OCI-LY7 (cell line): ENCODE measurements at regions not wholly inside any gene's neighbourhood (a gene's known extent, or its start where the extent isn't known, plus 50 kb on each side); places are given as distances from the start of the nearest gene placed in this dataset.
"Not testable (repeated sequence)": the region's sequence is repeated elsewhere in the genome, so short reads cannot be mapped to it uniquely, and the experiment has no call there.

ENCODE experiments used
- BruUV-seq: library from RNA; stranded (reverse); fragments of 400-500 nt; replicated peaks from 2 replicates; lab custom pipeline; 2021; lab: Mats Ljungman, UMichigan
- CTCF ChIA-PET: fragments of 300-600 bp; sonication (Branson Sonifier 250); formaldehyde crosslinking; loops from one replicate; lab custom pipeline; 2022; ENCODE audit warnings: antibody characterized with exemption; ENCODE audit not compliant: unreplicated experiment; lab: Charles Lee
- POLR2A ChIA-PET: fragments of 300-600 bp; sonication (Branson Sonifier 250); formaldehyde crosslinking; loops from one replicate; lab custom pipeline; 2022; ENCODE audit warnings: antibody characterized with exemption; lab: Charles Lee
- DNase-seq: peaks from one replicate; pipeline ENCODE4 v3.0.0-alpha.2; 2015; ENCODE audit warnings: low spot score
- H2AFZ ChIP-seq: fragments of 200-600 bp; sonication (generic), shearing (Covaris generic); 2 replicates; pipeline ENCODE4 v1.6.1; 2014; ENCODE audit warnings: mild to moderate bottlenecking, antibody characterized with exemption, low read length, moderate library complexity
- H3K27ac ChIP-seq: fragments of 200-600 bp; sonication (generic); 2 replicates; pipeline ENCODE4 v1.5.1; 2014; ENCODE audit warnings: mixed run types, low read depth, mild to moderate bottlenecking, moderate library complexity, low read length, inconsistent platforms; ENCODE audit not compliant: poor library complexity, severe bottlenecking
- H3K36me3 ChIP-seq: fragments of 200-600 bp; sonication (generic); 2 replicates; pipeline ENCODE4 v1.6.1; 2014; ENCODE audit warnings: mild to moderate bottlenecking, antibody characterized with exemption, low read length, moderate library complexity, mixed read lengths; ENCODE audit not compliant: insufficient read depth
- H3K4me1 ChIP-seq: fragments of 200-600 bp; sonication (generic); 2 replicates; pipeline ENCODE4 v1.5.1; 2014; ENCODE audit warnings: mild to moderate bottlenecking, low read length; ENCODE audit not compliant: insufficient read depth, poor library complexity, severe bottlenecking
- H3K4me2 ChIP-seq: fragments of 200-600 bp; sonication (generic); 2 replicates; pipeline ENCODE4 v1.6.1; 2014; ENCODE audit warnings: mild to moderate bottlenecking, low read length
- H3K4me3 ChIP-seq: fragments of 200-600 bp; sonication (generic); 2 replicates; pipeline ENCODE4 v1.5.1; 2014; ENCODE audit warnings: mild to moderate bottlenecking, low read depth, low read length; ENCODE audit not compliant: poor library complexity, severe bottlenecking
- H3K79me2 ChIP-seq: fragments of 200-600 bp; sonication (generic); 2 replicates; pipeline ENCODE4 v1.6.1; 2016; ENCODE audit warnings: low read depth, mild to moderate bottlenecking, low read length, moderate library complexity, mixed read lengths; ENCODE audit not compliant: insufficient read depth
- H3K9me2 ChIP-seq: fragments of 200-600 bp; sonication (generic); 2 replicates; pipeline ENCODE4 v1.6.1; 2016; ENCODE audit warnings: mild to moderate bottlenecking, low read length, mixed read lengths; ENCODE audit not compliant: insufficient read depth
- H3K9me3 ChIP-seq: fragments of 200-600 bp; sonication (generic); 2 replicates; pipeline ENCODE4 v1.6.1; 2014; ENCODE audit warnings: mild to moderate bottlenecking, mixed run types, low read length, mixed read lengths
- H4K20me1 ChIP-seq: fragments of 200-600 bp; sonication (generic); 2 replicates; pipeline ENCODE4 v1.6.1; 2014; ENCODE audit warnings: mild to moderate bottlenecking, antibody characterized with exemption, low read length, moderate library complexity, mixed read lengths; ENCODE audit not compliant: insufficient read depth
- CTCF ChIP-seq: fragments of 200-600 bp; sonication (generic); conservative IDR thresholded peaks from 2 replicates; pipeline ENCODE4 v1.5.1; 2014; ENCODE audit warnings: mild to moderate bottlenecking, antibody characterized with exemption, low read length, moderate library complexity, mixed read lengths
- EZH2phosphoT487 ChIP-seq: fragments of 200-600 bp; sonication (generic); IDR thresholded peaks from 2 replicates; pipeline ENCODE4 v1.6.1; 2018; ENCODE audit warnings: low read depth, borderline replicate concordance, mild to moderate bottlenecking, mixed run types, antibody characterized with exemption, low read length, moderate library complexity, mixed read lengths
- intact Hi-C: fragments of 100-400 bp; cut with micrococcal nuclease; formaldehyde crosslinking; loops from one replicate; pipeline ENCODE4 v1.10.0; 2022; ENCODE audit not compliant: unreplicated experiment

- CTCF ChIA-PET, result no interaction called here
- intact Hi-C loops, result no loop called here
- no TSS peak for BruUV-seq
Measured at GRCh38 chr18:35841283-35841682, 131.2 kb upstream of the RMP24 start.

GRCh38 chr18:35842536-35842935, 129.9 kb upstream of the RMP24 start:
- Histone ChIP-seq H3K4me2 (no peak overlapping the region), H3K79me2 (no peaks in the 10 kb centered on the region), H3K36me3 (no peaks in the 10 kb centered on the region), H3K9me2 (no peaks in the 10 kb centered on the region), H2AFZ (no peak overlapping the region), H3K4me1 (peaks cover 4% of the 10 kb centered on the region), H3K9me3 (no peaks in the 10 kb centered on the region), H3K27ac (no peak overlapping the region), H4K20me1 (no peaks in the 10 kb centered on the region), H3K4me3 (no peak overlapping the region)
- intact Hi-C loops, result no loop called here
- TF ChIP-seq EZH2phosphoT487, result no peak
- TF ChIP-seq CTCF, result no peak
- BruUV-seq, result no TSS peak
- ChIA-PET POLR2A (no interaction called here), CTCF (no interaction called here)
- DNase-seq, result no peak

More at GRCh38 chr18:35841283-35841682, 131.2 kb upstream of the RMP24 start:
- TF ChIP-seq EZH2phosphoT487, result no peak
- Histone ChIP-seq H3K36me3 (no peaks in the 10 kb centered on the region), H3K9me2 (no peaks in the 10 kb centered on the region), H3K9me3 (no peaks in the 10 kb centered on the region), H4K20me1 (no peaks in the 10 kb centered on the region), H3K27ac (no peak overlapping the region), H3K4me2 (no peak overlapping the region), H3K4me1 (peaks cover 7% of the 10 kb centered on the region), H2AFZ (no peak overlapping the region), H3K79me2 (no peaks in the 10 kb centered on the region), H3K4me3 (no peak overlapping the region)
- POLR2A ChIA-PET, result no interaction called here
- DNase-seq, result no peak

GRCh38 chr18:35848321-35848720, 124.2 kb upstream of the RMP24 start:
- H3K4me1 ChIP-seq, H3K9me3 ChIP-seq, H3K4me2 ChIP-seq, H3K36me3 ChIP-seq, DNase-seq, intact Hi-C loops, POLR2A ChIA-PET, H3K9me2 ChIP-seq, H3K4me3 ChIP-seq, H4K20me1 ChIP-seq, H3K27ac ChIP-seq, CTCF ChIA-PET, H3K79me2 ChIP-seq, BruUV-seq, H2AFZ ChIP-seq: not testable (repeated sequence)

GRCh38 chr18:35849241-35849640, 123.2 kb upstream of the RMP24 start:
- H3K9me2 ChIP-seq, H3K36me3 ChIP-seq, intact Hi-C loops, H4K20me1 ChIP-seq, H3K79me2 ChIP-seq, H3K9me3 ChIP-seq, H3K27ac ChIP-seq, DNase-seq, H3K4me1 ChIP-seq, BruUV-seq, H3K4me2 ChIP-seq, H2AFZ ChIP-seq, CTCF ChIA-PET, H3K4me3 ChIP-seq, POLR2A ChIA-PET: not testable (repeated sequence)
